C4-2B (cell line): ENCODE measurements at regions not wholly inside any gene's neighbourhood (a gene's known extent, or its start where the extent isn't known, plus 50 kb on each side); places are given as distances from the start of the nearest gene placed in this dataset.
"Not testable (repeated sequence)": the region's sequence is repeated elsewhere in the genome, so short reads cannot be mapped to it uniquely, and the experiment has no call there.

Source experiments
- CTCF ChIP-seq: fragments of 450-650 bp; conservative IDR thresholded peaks from 2 replicates; pipeline ENCODE4 v1.5.1; 2017; ENCODE audit warnings: mild to moderate bottlenecking
- ZFX ChIP-seq: fragments of 450-650 bp; IDR thresholded peaks from 2 replicates; pipeline ENCODE4 v1.6.1; 2017

GRCh38 chr4:82237142-82237541 lies 136.6 kb downstream of the HNRNPD start:
- not testable (repeated sequence) for TF ChIP-seq CTCF, ZFX
